Fibroblast of skin of right biceps (primary cell): ENCODE measurements at regions not wholly inside any gene's neighbourhood (a gene's known extent, or its start where the extent isn't known, plus 50 kb on each side); places are given as distances from the start of the nearest gene placed in this dataset.

Experiments used
- DNase-seq: peaks from one replicate; pipeline ENCODE4 v3.0.0-alpha.2; 2013

DNA sequence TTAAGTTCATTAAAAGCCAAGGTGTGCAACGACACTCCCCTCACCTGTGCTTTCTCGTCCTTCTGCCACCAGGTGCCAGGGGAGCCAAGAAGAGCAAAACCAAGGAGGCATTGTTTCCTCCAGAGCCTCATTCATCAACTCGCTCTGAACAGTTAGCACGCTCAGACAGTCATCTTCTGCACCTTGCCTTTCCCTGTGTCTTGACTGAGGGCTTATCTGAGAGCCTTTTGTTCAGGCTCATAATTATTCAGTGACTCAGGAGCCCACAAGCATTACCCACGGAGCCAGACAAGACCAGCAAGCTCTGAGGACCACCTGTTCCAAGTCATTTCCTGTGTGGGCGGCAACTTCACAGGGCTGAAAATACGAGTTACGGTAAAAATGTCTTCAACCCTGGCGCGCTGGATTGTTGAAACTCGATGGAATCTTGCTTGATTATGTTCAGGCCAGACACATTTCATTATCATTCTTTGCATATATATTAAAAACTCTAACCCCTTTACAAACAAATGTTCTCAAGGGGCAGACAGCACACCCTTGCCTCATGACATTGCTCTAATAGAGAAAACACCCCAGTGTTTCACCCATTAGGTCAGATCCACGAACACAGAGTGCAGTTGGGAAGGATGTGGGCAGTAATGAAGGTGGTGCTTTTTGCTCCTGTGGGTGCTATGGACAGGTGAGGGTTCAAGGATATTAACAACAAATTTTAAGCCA is 89.7 kb upstream of the RUNX1 start:
- DNase-seq: peak; percentile 90

DNA sequence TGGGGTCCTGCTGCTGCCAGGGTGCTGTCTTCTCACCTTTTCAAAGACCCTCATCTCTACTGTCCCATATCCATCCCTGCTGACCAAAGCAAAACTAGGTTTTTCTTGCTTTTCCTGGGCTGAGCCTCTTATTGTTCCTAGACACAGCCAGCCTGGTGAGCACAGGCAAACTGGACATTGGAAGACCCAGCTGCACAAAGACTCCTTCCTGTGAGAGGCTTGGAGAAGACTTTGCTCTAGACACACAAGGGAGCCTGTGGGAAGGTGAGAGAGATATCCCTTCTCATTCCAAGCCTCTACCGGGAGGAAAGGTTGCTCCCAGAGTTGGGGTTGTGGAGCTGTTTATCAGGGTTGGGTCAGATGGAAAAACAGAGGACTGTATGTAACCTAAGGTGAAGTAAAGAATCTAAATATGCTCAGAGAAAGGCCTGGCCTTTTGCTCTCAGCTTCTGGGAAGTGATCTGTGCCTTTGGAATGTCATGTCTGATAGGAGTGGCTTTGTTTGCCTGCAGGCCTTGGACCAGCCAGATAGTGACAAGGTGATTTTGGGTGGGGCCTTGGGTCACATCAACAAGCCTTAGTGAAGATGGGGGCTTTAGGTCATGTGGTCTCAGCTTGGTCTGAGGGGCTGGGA is 87.6 kb upstream of the RUNX1 start:
- DNase-seq: peak; percentile 69

DNA sequence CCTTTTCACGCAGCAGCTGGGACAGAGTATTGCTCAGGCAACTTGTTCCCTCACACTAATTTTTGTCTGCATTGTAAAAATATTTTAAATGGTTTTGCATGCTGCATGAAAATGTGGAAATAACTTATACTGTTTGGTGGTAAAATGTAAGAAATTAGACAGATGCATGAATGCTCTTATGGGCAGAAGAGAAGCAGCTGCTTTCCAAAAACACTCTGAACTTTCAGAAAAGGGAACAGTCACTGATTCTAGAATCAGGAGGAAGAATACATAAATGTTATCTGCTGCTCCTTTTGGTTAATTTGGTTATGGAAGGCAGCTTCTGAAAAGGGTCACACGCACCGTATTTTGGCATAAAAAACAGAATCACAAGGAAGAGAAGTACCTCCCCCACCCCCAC is 87.0 kb upstream of the RUNX1 start:
- no peak for DNase-seq

DNA sequence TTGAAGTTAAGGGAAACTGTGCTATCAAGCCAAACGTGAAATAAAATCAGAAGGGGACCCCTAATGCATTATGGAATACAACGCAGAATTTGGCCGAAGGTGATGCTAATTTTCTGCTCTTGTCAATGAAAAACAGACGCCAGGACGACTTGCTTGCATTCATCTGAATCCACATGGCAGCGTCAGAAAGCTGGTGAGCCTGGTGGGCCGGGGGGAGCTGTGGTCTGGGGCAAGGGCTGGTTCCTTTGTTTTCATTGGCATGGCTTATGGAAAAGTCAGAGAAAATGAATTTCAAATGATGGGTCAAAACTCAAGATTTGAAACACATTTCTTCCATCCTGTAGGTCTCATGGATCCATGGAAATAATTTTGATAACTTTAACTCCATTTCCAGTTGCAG is 86.4 kb upstream of the RUNX1 start:
- DNase-seq: peak; percentile 26

DNA sequence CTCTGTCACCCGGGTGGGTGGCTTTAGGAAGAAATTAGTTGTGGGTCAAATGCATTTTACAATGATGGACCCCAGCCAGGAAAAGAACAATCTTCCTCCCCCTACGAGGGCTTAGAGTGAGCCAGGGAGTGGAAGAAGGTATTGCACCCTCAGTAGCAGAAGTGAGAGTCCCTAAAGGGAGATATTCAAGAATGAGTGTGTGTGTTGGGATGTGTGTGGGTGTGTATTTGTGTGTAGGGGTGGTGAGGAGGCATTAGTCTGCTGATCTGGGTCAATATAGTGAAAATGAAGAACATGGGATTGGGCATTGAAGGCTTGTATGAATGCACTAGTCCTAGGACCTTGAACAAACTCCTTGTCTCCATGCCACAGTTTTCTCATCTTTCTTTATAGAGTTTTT is 85.2 kb upstream of the RUNX1 start:
- no peak for DNase-seq

DNA sequence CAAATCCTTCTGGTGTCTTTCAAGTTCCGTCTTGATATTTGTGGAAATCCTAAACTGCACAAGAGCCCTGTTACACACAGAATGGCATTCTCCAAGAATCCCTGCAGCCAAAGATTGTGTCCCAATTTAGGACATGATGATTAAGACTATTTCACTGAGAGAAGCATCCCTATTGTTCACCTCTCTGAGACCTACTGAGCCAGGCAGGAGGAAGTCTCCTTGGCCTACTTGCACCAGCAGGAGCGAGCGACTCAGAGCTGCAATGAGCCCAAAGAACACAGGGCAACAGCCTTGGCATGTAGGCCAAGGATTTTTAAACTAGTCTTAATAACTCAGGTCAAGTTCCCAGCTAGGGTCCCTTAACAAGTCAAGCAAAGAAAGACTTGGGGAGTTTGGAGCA is 79.4 kb upstream of the RUNX1 start:
- no peak for DNase-seq

DNA sequence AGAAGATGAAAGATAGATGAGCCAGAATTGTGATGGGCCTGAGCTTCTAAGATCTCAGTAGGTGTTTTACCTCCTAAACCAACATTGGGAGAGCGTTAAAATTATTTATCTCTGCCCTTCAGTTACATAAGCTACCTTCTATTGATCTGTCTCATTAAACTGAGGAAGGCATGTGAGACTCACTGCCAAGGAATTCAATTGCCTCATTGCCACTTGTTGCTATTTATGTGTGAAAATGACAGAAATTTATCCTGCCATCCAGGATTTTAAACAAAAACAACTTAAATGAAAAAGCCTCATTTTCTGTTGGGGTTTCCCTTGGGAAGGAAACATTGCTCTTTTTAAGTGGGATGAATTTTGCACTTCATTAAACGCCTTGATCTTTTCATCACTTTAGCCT is 78.7 kb upstream of the RUNX1 start:
- DNase-seq: peak; percentile 36

DNA sequence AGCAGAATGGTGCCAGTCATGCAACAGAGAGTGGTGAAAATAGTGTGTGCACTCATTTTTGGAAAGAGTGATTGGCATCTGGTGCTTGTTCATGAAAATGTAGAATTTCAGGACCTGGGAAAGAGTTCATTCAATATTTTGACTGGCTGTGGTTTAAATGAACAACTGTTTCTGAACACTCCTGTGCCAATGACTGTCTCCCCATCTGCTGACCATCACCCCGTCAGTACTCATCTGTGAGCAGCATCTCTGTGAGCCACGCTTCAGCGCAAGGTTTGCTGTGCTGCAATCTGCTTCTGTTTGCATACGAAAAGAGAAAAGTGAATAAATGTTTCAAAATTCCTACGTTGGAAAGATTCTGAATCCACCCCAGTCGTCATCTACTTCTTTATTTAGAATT is 77.9 kb upstream of the RUNX1 start:
- no peak for DNase-seq

DNA sequence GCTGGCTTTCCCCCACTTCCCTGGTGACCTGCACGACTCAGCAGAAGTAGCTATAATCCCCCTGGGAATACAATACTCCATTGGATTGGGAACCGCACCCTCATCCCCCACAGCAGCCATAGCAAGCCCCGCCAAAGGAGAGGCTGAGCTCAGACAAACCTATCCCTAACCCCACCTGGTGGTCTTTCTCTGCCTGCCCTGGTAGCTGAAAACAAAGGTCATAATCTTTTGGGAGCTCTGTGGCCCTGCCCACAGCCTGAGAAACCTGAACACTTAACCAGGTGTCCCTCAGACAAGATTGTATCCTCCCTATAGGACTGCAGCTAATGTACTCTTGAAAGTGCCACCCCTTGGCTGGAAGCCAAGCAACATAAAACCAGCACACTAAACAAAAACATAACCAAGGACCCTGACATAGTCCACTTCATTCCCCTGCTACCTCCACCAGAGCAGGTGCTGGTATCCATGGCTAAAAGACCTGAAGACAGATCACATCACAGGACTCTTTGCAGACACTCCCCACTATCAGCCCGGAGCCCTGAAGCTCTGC is 71.6 kb upstream of the RUNX1 start:
- DNase-seq: no peak

DNA sequence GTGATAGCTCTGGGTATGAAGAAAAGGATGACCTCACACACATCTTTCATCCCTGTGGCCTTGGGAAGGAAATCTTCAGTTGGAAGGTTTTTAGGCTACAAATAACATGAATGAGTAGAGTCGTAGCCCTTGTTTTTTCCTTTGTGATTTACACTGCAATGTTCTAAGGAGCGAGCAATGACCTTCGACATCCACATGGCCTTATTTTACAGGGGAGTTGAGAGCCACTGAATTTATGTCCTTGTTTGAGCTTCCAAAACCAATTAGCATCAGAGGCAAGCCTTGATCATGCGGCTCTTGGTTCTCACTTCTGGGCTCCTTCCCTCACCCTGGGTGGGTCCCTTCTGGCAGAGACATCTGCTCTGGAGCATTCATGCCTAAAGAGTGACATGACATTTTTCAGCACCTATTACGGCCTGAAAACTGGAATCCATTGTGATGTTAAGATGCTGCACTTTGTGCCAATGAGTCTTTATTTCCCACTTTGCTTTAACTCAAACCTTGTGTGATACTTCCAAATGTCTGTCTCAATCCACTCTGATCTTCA is 70.5 kb upstream of the RUNX1 start:
- DNase-seq: no peak

DNA sequence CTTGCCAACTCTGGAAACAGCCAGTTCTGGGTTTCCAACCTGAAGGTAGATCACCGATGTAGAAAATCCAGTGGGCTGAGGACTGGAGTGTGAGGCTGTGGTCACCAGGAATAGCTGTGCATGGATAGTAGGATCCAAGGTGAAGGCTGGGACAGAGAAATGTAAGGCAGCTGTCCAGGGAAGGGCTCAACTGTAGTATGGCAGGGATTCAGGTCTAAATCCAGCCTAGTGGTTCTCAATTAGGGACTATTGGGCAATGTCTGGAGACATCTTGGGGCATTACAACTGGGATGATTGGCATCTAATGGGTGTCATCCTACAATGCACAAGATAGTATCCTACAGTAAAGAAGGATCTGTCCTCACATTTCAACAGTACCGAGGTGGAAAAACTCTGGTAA is 67.7 kb upstream of the RUNX1 start:
- no peak for DNase-seq

DNA sequence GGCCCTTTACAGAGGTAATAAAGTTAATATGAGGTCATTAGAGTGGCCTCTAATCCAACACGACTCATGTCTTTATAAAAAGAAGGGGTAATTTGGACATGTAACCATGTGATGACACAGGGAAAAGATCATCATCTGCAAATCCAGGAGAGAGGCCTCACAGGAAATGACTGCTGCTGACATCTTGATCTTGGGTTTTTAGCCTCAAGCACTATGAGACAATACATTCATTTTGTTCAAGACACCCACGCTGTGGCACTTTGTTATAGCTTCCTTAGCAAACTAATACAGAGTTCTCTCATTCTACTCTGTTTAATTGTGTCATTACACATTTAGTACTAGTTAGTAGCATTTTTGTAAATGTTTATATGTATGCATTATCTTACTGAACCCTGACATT is 64.0 kb upstream of the RUNX1 start:
- peak; percentile 52 for DNase-seq

DNA sequence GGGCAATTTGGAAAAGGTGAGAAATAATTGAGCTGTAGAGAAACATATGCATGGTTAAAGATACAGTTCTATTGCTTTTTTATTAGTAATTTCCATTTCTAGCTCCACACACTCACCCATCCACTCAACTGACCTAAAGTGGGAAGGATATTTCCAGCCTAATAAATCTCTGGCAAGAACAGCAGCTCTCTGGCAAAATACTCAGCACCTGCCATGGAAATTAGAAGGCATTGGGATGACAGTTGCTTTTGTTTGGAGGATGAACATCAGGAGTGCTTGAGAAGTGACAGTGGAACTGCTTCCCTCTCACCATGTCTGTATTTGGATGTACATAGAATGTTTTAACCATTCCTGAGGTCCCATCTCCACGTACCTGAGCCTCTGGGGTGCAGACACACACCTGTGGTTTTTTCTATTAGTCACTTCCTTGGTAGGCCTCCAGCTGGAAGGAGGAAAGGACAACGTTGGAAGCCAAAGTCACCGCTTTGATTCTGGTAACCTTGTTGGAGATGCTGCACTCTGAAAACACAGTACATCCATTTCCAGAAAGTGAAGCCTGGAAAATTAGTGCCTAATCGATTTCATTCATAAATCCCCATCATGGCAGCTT is 62.3 kb upstream of the RUNX1 start:
- no peak for DNase-seq

DNA sequence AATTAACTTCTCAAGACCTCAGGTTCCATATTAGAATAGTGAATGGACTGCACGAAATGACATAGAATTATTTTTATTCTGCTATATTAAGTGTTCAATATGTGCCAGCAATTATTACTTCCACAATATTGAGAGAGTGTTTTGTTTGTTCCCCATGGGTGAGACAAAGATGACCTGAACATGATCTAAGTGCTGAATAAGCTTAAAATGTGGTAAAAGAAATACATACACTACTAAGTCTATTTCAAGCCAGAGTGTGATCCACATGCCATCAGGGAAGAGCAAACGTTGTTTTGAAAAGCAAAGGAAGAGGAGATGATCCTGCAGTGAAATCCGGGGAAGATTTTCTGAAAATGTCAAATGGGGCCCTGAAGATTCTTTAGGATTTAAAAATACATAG is 59.8 kb upstream of the RUNX1 start:
- DNase-seq: no peak

DNA sequence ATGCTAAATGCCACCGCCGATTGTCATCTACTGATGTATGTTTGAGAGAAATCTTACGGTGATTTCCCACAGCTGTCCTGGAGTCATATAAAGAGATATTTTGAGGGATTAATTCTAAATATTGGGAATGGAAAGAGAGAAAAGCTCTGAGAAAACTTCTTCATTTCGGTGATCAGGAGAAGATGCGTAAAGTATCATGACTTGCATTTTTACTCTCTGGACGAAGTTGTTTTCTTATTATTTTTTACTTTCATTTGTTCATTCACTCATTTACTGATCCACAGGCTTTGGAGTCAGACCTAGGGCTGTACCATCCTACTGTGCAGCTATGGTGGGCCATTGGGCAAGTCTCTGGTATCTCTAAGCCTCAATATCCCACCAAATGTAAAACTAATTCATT is 58.4 kb upstream of the RUNX1 start:
- no peak for DNase-seq

DNA sequence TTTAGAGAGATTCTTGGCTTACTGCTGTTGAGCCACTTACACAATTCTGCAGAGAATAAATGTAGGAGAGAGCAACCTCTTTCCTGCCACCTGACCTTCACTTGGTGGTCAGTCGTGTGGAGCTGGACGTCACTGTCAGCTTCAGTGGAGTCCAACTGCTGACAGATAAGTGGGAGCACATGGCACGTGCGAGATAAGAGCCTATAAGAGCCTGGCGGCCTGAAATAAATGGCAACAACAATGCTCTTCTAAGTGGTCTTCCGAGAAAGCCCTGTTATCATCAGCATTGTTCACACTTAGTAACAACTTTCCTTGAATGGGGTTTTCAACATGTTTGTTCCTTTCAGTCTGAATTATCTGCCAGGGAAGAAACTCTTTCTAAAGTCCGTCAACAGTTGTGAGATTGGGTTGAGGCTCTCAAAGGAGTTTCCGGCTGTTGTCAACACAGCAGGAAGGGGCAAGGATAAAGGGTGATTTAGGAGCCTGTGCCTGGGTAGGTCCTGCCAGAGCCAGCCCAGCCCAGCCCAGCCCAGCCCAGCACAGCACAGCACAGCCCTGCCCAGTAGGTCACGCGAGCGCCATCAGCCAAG is 57.2 kb upstream of the RUNX1 start:
- DNase-seq: no peak

DNA sequence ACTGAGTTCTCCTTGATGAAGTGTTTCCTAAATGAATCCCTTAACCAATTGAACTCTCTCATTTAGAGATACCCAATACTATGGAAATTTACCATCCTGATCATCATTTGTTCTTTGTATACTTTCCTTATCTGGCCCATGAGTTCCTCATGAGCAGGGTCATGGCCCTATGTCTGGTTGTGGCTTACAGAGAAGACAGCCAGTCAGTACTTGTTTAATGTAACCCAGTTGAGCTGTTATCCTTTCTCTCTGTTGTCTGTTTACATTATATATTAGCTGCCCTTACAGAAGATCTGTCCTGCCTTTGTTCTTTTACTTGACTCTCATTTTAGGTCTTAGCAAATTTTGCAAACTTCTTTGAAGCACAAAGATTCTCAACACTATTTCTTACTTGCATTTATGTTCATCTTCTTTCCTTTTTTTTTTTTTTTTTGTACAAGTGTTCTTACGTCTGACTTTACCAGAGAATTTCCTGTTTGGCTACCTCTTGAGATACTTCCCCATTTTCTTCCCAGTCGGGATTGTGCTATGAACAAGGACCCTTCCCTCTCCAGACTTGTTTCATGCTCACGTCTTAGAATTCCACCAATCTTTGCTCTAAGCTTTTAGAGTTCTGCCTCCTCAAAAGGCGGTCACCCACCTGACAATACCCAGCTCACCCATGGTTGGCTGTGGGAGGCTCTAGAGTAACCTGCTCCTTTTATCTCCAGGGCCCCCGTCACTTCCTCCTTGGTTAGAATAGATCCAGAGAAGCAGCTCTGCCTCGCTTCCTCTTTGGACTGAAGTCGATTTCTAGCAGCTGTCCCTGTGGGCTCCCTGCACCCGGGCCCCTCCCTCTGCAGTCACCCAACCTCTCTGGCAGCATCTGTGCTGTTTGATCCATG is 53.6 kb upstream of the RUNX1 start:
- DNase-seq: no peak

DNA sequence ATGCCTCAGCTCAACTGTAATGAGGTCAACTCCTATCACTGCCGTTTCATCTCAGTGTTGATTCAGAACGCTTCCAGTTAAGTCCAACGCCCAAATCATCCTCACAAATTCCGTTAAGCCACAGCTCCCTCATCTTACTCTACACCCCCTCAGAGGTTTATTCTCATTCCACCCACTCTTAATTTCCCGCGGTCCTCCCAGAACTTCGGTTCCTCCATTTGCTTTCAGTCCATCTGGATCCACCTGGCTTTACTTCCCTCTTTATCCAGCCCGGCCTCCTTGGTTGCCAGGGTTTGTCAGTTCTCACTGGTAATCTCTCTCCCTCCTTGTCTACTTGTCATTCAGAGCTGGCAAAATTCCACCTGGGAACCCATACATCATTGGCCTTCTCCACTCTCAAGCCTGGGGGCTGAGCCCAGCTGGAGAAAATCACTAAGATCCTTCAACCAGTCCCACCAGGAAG is 51.3 kb upstream of the RUNX1 start:
- DNase-seq: no peak

DNA sequence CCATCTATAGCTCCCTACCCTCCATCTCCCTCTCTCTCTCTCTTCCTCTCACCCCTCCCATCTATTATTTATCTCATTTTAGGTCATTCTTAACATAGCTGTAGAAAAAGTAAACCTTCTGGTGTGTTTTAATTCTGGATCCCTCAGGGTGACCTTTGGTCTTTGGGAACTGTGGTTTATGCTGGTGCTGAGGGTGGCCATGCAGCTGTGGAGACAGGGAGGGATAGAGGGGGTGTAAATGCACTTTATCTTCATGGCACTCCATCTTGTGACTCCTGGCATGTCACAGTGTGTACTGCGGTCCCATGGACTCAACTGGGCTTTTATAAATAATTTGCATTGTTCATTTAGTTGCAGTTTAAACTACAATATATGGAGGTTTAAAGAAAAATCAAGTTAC is 50.2 kb upstream of the RUNX1 start:
- no peak for DNase-seq
